Head of caudate nucleus (tissue), 42 donors: ENCODE measurements at regions not wholly inside any gene's neighbourhood (a gene's known extent, or its start where the extent isn't known, plus 50 kb on each side); places are given as distances from the start of the nearest gene placed in this dataset.
A peak's percentile ranks its signal among the peaks of the same experiment; 100 is the strongest.
"Not testable (repeated sequence)": the region's sequence is repeated elsewhere in the genome, so short reads cannot be mapped to it uniquely, and the experiment has no call there.

Experiments
- DNase-seq, 42 donors: peaks; one replicate each; pipeline versions ENCODE4 v3.0.0 to v3.0.0-alpha.2; 2020 to 2021; ENCODE audit warnings: mixed read lengths in 7 of 42
- intact Hi-C: fragments of 100-400 bp; cut with DNase I; formaldehyde crosslinking; loops from one replicate; pipeline ENCODE4 v1.15.0; 2022

- intact Hi-C loops = loop anchor here (10.0 kb wide), 1 partner anchor 103 kb away; the partner anchor contains the start of gene S1PR1
Observed at GRCh38 chr1:101131239-101131843, 105.5 kb upstream of the S1PR1 start.

GRCh38 chr1:101130673-101131072, 105.1 kb upstream of the DPH5 start:
- intact Hi-C loops = loop anchor here (10.0 kb wide), 1 partner anchor 104 kb away; the partner anchor contains the start of gene S1PR1
- DNase-seq = no peak

More at GRCh38 chr1:101131239-101131843, 105.5 kb upstream of the S1PR1 start:
- no peak for DNase-seq

DNA sequence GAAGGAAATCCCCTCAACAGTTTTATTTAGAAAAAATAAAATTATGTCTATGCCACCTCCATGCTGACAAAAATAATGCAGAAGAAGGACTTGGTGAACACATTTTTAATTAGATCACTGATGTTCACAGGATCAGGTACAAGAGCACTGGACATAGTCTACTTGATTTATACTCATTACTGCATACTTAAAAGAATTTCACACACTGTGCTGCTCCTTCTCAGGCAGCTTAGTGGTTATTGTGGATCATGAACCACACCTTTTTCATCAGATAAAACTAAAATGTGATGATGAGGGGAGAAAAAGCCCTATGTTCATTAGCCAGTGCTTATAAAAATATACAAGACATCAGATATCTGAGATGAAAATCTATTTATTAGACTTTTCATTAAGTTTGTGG, 103.3 kb upstream of the DPH5 start:
- intact Hi-C loops = no loop called here

DNA sequence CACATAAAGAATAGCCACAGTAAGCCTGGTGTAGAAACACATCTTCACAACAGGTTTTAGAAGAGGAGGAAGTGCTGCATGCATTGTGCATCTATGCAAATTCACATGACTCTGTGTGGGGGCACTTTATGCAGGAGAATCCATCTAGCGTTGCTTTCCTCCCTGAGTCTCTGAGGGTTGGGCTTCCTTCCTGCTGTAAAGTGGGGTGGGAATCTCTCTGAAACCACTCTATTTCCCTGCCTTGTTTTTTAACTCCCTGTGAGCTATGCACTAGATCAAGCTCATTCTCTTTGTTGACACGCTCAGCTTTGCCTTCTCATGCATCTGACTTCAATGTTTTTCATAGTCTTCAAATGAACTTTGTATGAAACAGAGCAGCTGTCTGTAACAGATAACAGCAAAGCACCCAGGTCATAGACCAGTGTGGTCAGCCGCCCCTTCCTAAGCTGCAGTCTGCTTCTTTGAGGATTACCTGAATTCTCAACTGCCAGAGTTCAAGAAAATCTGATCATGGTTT, 102.7 kb upstream of the DPH5 start:
- intact Hi-C loops = no loop called here
- DNase-seq = no peak

More for the DNA sequence above, 103.3 kb upstream of the DPH5 start:
- DNase-seq = no peak

GRCh38 chr1:101124405-101124804, 98.8 kb upstream of the DPH5 start:
- intact Hi-C loops = no loop called here
- DNase-seq = no peak

DNA sequence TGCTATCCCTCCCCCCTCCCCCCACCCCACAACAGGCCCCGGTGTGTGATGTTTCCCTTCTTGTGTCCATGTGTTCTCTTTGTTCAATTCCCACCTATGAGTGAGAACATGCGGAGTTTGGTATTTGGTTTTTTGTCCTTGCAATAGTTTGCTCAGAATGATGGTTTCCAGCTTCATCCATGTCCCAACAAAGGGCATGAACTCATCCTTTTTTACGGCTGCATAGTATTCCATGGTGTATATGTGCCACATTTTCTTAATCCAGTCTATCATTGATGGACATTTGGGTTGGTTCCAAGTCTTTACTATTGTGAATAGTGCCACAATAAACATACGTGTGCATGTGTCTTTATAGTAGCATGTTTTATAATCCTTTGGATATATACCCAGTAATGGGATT, 98.3 kb upstream of the DPH5 start:
- intact Hi-C loops, DNase-seq: not testable (repeated sequence)

- DNase-seq = no peak
- intact Hi-C loops = no loop called here
Observed at GRCh38 chr1:101122452-101123166, 97.0 kb upstream of the DPH5 start.

DNA sequence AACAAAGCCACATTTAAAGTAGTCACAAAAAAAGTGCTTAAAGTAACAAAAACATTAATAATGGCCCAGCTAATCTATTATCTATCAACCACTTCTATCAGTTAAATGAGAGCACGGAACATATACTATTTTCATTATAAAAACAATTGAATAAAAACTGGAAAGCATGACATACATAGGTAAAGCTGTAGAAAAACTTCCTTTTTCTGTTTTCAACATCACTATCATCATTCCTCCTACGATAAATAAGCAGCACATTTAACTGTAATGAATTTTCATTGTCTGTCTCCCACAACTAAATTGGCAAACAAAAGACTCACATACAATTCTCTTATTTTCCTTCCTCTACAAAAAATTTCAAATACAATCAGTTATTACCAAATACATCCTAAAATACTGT, 96.4 kb upstream of the DPH5 start:
- intact Hi-C loops = no loop called here

GRCh38 chr1:101121504-101121903, 95.9 kb upstream of the DPH5 start:
- DNase-seq = no peak
- intact Hi-C loops = no loop called here

More for the DNA sequence above, 96.4 kb upstream of the DPH5 start:
- no peak for DNase-seq

GRCh38 chr1:101120868-101121267, 95.3 kb upstream of the DPH5 start:
- DNase-seq = no peak
- intact Hi-C loops = no loop called here

DNA sequence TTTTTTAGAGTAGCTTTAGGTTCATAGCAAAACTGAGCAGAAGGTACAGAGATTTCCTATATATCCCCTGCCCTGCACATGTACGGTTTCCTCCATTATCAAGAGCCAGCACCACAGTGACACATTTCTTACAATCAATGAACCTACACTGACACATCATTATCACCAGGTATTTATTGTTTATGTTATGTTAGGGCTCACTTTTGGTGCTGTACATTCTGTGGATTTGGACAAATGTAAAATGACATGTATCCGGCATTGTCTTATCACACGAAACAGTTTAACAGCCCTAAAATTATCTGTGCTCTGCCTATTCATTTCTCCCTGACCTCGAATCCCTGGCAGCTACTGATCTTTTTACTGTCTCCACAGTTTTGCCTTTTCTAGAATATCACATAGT, 93.7 kb upstream of the DPH5 start:
- no peak for DNase-seq
- intact Hi-C loops = no loop called here

- DNase-seq = no peak
- intact Hi-C loops = no loop called here
Observed at GRCh38 chr1:101116006-101116405, 90.4 kb upstream of the DPH5 start.

DNA sequence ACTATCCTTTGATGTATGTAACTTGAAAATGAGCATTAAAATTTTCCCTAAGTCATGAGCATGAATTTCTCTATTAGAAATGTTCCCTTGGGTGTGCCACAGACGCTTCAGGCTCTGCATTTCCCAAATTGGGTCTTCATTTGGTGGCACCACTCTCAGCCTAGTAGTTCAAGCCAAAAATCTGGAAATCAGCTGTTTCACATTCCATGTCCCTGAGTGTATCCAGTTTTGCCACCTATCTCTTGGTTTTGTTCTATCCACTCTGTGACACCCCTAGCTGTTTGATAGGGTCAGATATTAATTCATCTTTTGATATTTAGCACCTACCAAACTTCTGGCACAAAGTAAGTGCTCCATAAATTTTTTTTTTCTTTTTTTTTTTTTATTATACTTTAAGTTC, 89.5 kb upstream of the DPH5 start:
- intact Hi-C loops = no loop called here
- no peak for DNase-seq

DNA sequence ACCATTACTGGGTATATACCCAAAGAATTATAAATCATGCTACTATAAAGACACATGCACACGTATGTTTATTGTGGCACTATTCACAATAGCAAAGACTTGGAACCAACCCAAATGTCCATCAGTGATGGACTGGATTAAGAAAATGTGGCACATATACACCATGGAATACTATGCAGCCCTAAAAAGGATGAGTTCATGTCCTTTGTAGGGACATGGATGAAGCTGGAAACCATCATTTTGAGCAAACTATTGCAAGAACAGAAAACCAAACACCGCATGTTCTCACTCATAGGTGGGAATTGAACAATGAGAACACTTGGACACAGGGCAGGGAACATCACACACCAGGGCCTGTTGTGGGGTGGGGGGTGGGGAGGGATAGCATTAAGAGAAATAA, 88.5 kb upstream of the DPH5 start:
- intact Hi-C loops, DNase-seq: not testable (repeated sequence)

- peak in 11 of 42 donors; percentile 4 to 42 (median 17) for DNase-seq
- intact Hi-C loops = no loop called here
Observed at GRCh38 chr1:101112051-101112780, 86.6 kb upstream of the DPH5 start.

DNA sequence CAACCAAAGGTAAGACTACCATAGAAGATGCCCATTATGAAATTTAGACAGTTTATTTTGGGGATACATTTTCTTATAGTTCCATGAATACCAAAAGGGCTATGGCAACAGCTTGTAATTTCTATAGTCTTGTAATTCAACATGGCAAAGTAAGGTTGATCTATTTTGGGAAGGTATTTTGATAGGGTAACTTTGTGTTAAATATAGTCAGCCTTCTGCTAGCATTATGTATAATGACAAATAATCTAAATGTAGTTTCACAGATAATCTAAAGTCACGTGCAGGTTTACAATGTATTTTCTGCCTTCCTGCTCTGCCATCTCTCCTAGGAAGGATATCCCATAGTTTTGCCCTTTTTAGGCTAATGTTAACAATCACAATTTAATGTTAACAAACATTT, 85.9 kb upstream of the DPH5 start:
- DNase-seq = no peak
- intact Hi-C loops = no loop called here

GRCh38 chr1:101109791-101110190, 84.2 kb upstream of the DPH5 start:
- intact Hi-C loops = no loop called here
- no peak for DNase-seq

DNA sequence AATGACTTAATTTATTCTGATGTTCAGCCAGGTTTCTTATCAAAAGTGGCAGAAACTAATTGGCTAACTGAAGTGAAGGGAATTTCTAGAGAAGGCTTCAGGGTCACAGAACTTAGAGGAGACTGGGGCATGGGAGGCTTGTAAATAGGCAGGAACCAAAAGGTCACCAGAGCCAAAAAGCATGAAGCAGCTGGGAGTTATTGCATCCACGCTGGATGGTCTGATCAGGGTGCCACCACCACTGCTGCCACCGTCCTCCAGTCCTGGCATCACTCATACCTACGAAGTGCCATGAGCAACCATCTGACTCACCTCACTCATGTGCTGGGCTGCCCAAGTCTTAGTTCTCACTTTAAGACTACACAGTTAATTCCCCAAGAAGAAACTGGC, 82.5 kb upstream of the DPH5 start:
- DNase-seq = no peak
- intact Hi-C loops = no loop called here

DNA sequence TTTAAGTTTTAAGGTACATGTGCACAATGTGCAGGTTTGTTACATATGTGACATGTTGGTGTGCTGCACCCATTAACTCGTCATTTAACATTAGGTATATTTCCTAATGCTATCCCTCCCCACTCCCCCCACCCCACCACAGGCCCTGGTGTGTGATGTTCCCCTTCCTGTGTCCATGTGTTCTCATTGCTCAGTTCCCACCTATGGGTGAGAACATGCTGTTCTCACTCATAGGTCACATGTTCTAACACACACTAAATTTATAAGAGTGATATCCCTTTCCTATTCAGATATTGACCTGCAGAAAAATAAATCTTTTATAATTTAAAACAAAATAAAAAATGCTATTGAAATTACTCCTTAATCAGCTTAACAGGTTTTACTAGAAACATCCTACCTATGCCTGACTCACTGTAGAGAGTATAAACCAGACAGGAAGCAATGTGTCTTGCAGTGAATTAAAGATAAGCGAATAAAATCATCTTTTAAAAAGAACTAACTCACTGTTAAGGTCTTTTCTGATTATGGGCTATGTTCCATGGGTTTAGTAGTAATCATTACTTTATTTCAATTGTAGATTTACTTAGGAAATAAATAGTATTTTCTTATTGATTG, 82.0 kb upstream of the DPH5 start:
- DNase-seq = no peak
- intact Hi-C loops = no loop called here

GRCh38 chr1:101105877-101106276, 80.3 kb upstream of the DPH5 start:
- DNase-seq = peak in 1 of 42 donors; percentile 1
- intact Hi-C loops = no loop called here
